ENCODE measurements at regions not wholly inside any gene's neighbourhood (a gene's known extent, or its start where the extent isn't known, plus 50 kb on each side); places are given as distances from the start of the nearest gene placed in this dataset.

- Histone ChIP-seq H3K27ac (ENCODE audit: low read depth in 1 of 2, low read length in 2 of 2) (no peak overlapping the region), H3K27me3 (ENCODE audit: control insufficient read depth in 1 of 2, insufficient read depth in 2 of 2, low read length in 2 of 2) (no peaks in the 10 kb centered on the region), H3K4me1 (ENCODE audit: insufficient read depth, low read length) (no peaks in the 10 kb centered on the region), H3K4me3 (ENCODE audit: low read length) (no peak overlapping the region), H3K9me3 (ENCODE audit: control insufficient read depth in 1 of 2, insufficient read depth in 1 of 2, low read length in 2 of 2) (no peaks in the 10 kb centered on the region), H3K36me3 (ENCODE audit: insufficient read depth, low read length) (no peaks in the 10 kb centered on the region)
- Mint-ChIP-seq H3K4me1 (ENCODE audit: low read depth) (no peaks in the 10 kb centered on the region), H3K9me3 (no peaks in the 10 kb centered on the region), H3K27ac (no peak overlapping the region), H3K4me3 (no peak overlapping the region), H3K36me3 (ENCODE audit: low read depth) (no peaks in the 10 kb centered on the region), H3K27me3 (no peaks in the 10 kb centered on the region)
- ATAC-seq (ENCODE audit: poor library complexity) (no peak), DNase-seq (no peak)
- ChIA-PET CTCF (no interaction called here), POLR2A (no interaction called here)
- intact Hi-C loops (cut with DNase I, micrococcal nuclease) = no loop called here
- TF ChIP-seq, protein P1, sequence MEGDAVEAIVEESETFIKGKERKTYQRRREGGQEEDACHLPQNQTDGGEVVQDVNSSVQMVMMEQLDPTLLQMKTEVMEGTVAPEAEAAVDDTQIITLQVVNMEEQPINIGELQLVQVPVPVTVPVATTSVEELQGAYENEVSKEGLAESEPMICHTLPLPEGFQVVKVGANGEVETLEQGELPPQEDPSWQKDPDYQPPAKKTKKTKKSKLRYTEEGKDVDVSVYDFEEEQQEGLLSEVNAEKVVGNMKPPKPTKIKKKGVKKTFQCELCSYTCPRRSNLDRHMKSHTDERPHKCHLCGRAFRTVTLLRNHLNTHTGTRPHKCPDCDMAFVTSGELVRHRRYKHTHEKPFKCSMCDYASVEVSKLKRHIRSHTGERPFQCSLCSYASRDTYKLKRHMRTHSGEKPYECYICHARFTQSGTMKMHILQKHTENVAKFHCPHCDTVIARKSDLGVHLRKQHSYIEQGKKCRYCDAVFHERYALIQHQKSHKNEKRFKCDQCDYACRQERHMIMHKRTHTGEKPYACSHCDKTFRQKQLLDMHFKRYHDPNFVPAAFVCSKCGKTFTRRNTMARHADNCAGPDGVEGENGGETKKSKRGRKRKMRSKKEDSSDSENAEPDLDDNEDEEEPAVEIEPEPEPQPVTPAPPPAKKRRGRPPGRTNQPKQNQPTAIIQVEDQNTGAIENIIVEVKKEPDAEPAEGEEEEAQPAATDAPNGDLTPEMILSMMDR (IDR thresholded peaks at IDR 0.05) = no peak
Measured at GRCh38 chr3:28188686-28189085, 52.7 kb upstream of the CMC1 start.

DNA sequence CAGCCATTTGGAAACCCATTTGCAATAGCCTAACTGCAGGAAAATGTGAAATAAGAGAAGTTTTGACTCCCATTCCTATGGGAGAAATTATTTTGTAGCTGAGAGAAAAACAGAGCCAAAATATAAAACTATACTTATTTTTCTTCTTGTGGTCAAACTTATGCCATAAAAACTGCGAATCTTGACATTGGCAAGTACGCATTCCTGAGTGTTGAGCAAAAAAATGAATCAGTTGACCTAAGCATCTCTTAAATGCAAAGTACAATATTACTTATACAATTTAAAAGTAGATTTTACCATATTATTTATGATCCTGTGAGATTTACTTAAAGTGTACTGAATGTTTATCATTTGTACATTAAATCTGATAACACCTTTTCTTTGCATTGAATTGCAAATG lies 50.1 kb upstream of the CMC1 start:
- ATAC-seq (ENCODE audit: poor library complexity) (no peak), DNase-seq (no peak)
- ChIA-PET POLR2A (no interaction called here), CTCF (no interaction called here)
- H3K9me3 Mint-ChIP-seq = no peaks in the 10 kb centered on the region
- intact Hi-C loops (cut with DNase I, micrococcal nuclease) = no loop called here
- Histone ChIP-seq H3K9me3 (ENCODE audit: control insufficient read depth in 1 of 2, insufficient read depth in 1 of 2, low read length in 2 of 2) (no peaks in the 10 kb centered on the region), H3K27me3 (ENCODE audit: control insufficient read depth in 1 of 2, insufficient read depth in 2 of 2, low read length in 2 of 2) (no peaks in the 10 kb centered on the region), H3K36me3 (ENCODE audit: insufficient read depth, low read length) (no peaks in the 10 kb centered on the region), H3K4me3 (ENCODE audit: low read length) (no peak overlapping the region), H3K4me1 (ENCODE audit: insufficient read depth, low read length) (no peaks in the 10 kb centered on the region), H3K27ac (ENCODE audit: low read depth in 1 of 2, low read length in 2 of 2) (no peak overlapping the region)
- no peaks in the 10 kb centered on the region for H3K4me1 Mint-ChIP-seq (ENCODE audit: low read depth)
- H3K36me3 Mint-ChIP-seq (ENCODE audit: low read depth) = no peaks in the 10 kb centered on the region
- no peak overlapping the region for H3K27ac Mint-ChIP-seq
- H3K4me3 Mint-ChIP-seq = no peak overlapping the region
- TF ChIP-seq, protein P1 (IDR thresholded peaks at IDR 0.05) = no peak
- H3K27me3 Mint-ChIP-seq = no peaks in the 10 kb centered on the region
